Fibroblast of lung (primary cell): ENCODE measurements at regions not wholly inside any gene's neighbourhood (a gene's known extent, or its start where the extent isn't known, plus 50 kb on each side); places are given as distances from the start of the nearest gene placed in this dataset.

ENCODE experiments used
- EZH2 ChIP-seq: IDR thresholded peaks from 2 replicates; pipeline ENCODE4 v1.5.1; 2012; ENCODE audit warnings: low read length, control low read depth, mild to moderate bottlenecking; ENCODE audit errors: missing control alignments
- TF ChIP-seq, protein P1 (sequence below), 2 donors: IDR thresholded peaks in 1 of 2; conservative IDR thresholded peaks in 1 of 2; 1 replicate in 1 of 2; 2 replicates in 1 of 2; pipeline ENCODE4 v1.5.1; 2011 to 2012; ENCODE audit warnings: low read length in 2 of 2, control low read depth in 1 of 2, inconsistent platforms in 1 of 2, low read depth in 1 of 2, mild to moderate bottlenecking in 1 of 2

DNA sequence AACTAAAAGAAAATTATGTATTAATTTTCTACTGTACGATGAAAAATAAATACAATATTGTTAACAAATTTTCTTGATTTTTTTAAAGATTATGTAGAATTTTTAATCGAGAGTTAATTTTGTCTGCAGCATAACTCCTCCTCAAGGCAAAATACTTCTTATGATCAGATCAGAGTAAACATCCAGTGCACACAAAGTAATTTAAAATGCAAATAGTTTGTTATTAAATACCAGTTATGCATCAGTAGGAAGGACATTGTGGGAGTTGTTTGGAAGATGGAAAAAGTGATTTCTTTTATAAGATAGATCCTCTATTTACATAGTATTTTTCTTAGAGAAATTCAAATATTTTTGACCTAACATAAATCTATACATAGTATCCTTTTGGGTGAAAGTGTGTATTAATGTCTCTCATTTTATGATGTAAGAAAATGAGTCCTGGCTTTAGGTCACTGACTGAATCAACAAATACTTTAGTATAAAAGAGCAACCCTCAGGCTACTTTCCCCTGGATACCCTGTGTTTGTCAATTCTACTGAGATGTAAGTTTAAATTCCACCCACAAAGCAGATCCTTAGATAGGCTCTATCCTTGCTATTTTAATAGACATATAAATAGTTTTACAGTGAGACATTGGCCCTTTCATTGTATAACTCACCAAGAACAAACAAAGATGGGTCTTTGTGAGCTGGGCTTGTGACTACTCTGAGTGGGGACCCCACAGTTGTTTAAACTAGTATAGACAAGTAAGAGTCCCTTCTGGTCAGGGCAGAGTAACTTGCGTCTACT, 1133.7 kb downstream of the GATA3 start:
- TF ChIP-seq, protein P1, sequence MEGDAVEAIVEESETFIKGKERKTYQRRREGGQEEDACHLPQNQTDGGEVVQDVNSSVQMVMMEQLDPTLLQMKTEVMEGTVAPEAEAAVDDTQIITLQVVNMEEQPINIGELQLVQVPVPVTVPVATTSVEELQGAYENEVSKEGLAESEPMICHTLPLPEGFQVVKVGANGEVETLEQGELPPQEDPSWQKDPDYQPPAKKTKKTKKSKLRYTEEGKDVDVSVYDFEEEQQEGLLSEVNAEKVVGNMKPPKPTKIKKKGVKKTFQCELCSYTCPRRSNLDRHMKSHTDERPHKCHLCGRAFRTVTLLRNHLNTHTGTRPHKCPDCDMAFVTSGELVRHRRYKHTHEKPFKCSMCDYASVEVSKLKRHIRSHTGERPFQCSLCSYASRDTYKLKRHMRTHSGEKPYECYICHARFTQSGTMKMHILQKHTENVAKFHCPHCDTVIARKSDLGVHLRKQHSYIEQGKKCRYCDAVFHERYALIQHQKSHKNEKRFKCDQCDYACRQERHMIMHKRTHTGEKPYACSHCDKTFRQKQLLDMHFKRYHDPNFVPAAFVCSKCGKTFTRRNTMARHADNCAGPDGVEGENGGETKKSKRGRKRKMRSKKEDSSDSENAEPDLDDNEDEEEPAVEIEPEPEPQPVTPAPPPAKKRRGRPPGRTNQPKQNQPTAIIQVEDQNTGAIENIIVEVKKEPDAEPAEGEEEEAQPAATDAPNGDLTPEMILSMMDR (conservative IDR thresholded peaks at IDR 0.05 in 1 of 2, IDR thresholded peaks at IDR 0.05 in 1 of 2; ENCODE audit: low read depth in 1 of 2, low read length in 2 of 2) = no peak
- TF ChIP-seq EZH2 = no peak
